ENCODE measurements at regions not wholly inside any gene's neighbourhood (a gene's known extent, or its start where the extent isn't known, plus 50 kb on each side); places are given as distances from the start of the nearest gene placed in this dataset.
"Not testable (repeated sequence)": the region's sequence is repeated elsewhere in the genome, so short reads cannot be mapped to it uniquely, and the experiment has no call there.

GRCh38 chr11:71131861-71132260, 120.5 kb downstream of the SHANK2 start:
- no peaks in the 10 kb centered on the region for H3K4me1 ChIP-seq
- DNase-seq (ENCODE audit: low spot score in 2 of 2), result no peak
- H3K4me3 ChIP-seq, result no peak overlapping the region
- no peaks in the 10 kb centered on the region for H3K27me3 ChIP-seq
- no peaks in the 10 kb centered on the region for H3K36me3 ChIP-seq
- TF ChIP-seq CTCF (IDR thresholded peaks at IDR 0.05), result no peak
- H3K27ac ChIP-seq, result no peak overlapping the region
- intact Hi-C loops (cut with DNase I), result no loop called here
- no peaks in the 10 kb centered on the region for H3K9me3 ChIP-seq

GRCh38 chr11:71130106-71130505, 122.3 kb downstream of the SHANK2 start:
- H3K36me3 ChIP-seq, result no peaks in the 10 kb centered on the region
- no peaks in the 10 kb centered on the region for H3K9me3 ChIP-seq
- no peak overlapping the region for H3K4me3 ChIP-seq
- no peak for TF ChIP-seq CTCF (IDR thresholded peaks at IDR 0.05)
- no peaks in the 10 kb centered on the region for H3K4me1 ChIP-seq
- H3K27me3 ChIP-seq, result no peaks in the 10 kb centered on the region
- no peak for DNase-seq (ENCODE audit: low spot score in 2 of 2)
- intact Hi-C loops (cut with DNase I), result no loop called here
- no peak overlapping the region for H3K27ac ChIP-seq

GRCh38 chr11:71129624-71130023, 122.8 kb downstream of the SHANK2 start:
- no peak overlapping the region for H3K4me3 ChIP-seq
- no peaks in the 10 kb centered on the region for H3K4me1 ChIP-seq
- no peak for DNase-seq (ENCODE audit: low spot score in 2 of 2)
- H3K9me3 ChIP-seq, result no peaks in the 10 kb centered on the region
- TF ChIP-seq CTCF (IDR thresholded peaks at IDR 0.05), result no peak
- H3K36me3 ChIP-seq, result no peaks in the 10 kb centered on the region
- H3K27me3 ChIP-seq, result no peaks in the 10 kb centered on the region
- no peak overlapping the region for H3K27ac ChIP-seq
- intact Hi-C loops (cut with DNase I), result no loop called here

GRCh38 chr11:71127806-71128205, 124.6 kb downstream of the SHANK2 start:
- DNase-seq (ENCODE audit: low spot score in 2 of 2), result no peak
- TF ChIP-seq CTCF (IDR thresholded peaks at IDR 0.05), result no peak
- Histone ChIP-seq H3K27me3 (no peaks in the 10 kb centered on the region), H3K27ac (no peak overlapping the region), H3K4me1 (no peaks in the 10 kb centered on the region), H3K9me3 (no peaks in the 10 kb centered on the region), H3K36me3 (no peaks in the 10 kb centered on the region), H3K4me3 (no peak overlapping the region)
- intact Hi-C loops (cut with DNase I), result no loop called here

GRCh38 chr11:71126401-71126800, 126.0 kb downstream of the SHANK2 start:
- H3K36me3 ChIP-seq; intact Hi-C loops (cut with DNase I); DNase-seq (ENCODE audit: low spot score in 2 of 2); H3K4me1 ChIP-seq; H3K27me3 ChIP-seq; H3K27ac ChIP-seq; H3K9me3 ChIP-seq; H3K4me3 ChIP-seq: not testable (repeated sequence)

- intact Hi-C loops (cut with DNase I), result no loop called here
These were observed 127.2 kb downstream of the SHANK2 start for GRCh38 chr11:71125150-71125549.

More at GRCh38 chr11:71125150-71125549, 127.2 kb downstream of the SHANK2 start:
- H3K9me3 ChIP-seq, result no peaks in the 10 kb centered on the region
- no peaks in the 10 kb centered on the region for H3K27me3 ChIP-seq
- H3K27ac ChIP-seq, result no peak overlapping the region
- H3K4me3 ChIP-seq, result no peak overlapping the region
- no peak for DNase-seq (ENCODE audit: low spot score in 2 of 2)
- H3K4me1 ChIP-seq, result no peaks in the 10 kb centered on the region
- no peaks in the 10 kb centered on the region for H3K36me3 ChIP-seq
- TF ChIP-seq CTCF (IDR thresholded peaks at IDR 0.05), result no peak
